Activated T-cell treated with anti-CD3 and anti-CD28 coated beads for 24 hours (primary cell): ENCODE measurements at regions not wholly inside any gene's neighbourhood (a gene's known extent, or its start where the extent isn't known, plus 50 kb on each side); places are given as distances from the start of the nearest gene placed in this dataset.

ENCODE experiments used
- DNase-seq: peaks from one replicate; pipeline ENCODE4 v3.0.0-alpha.2; 2020; ENCODE audit warnings: low read depth

- DNase-seq, result no peak
These were observed 175.7 kb upstream of the INHBA start for GRCh38 chr7:41878309-41879295.

- DNase-seq, result no peak
These were observed 174.2 kb upstream of the INHBA start for GRCh38 chr7:41877118-41877517.

GRCh38 chr7:41875513-41875912 is 172.6 kb upstream of the INHBA start:
- no peak for DNase-seq

- DNase-seq, result no peak
These were observed 171.4 kb upstream of the INHBA start for GRCh38 chr7:41874201-41874785.

- DNase-seq, result no peak
These were observed 170.9 kb upstream of the INHBA start for GRCh38 chr7:41873741-41874140.

GRCh38 chr7:41872966-41873365 is 170.1 kb upstream of the INHBA start:
- no peak for DNase-seq

GRCh38 chr7:41870461-41871138 is 167.7 kb upstream of the INHBA start:
- no peak for DNase-seq

- no peak for DNase-seq
These were observed 167.1 kb upstream of the INHBA start for GRCh38 chr7:41869997-41870396.

GRCh38 chr7:41869596-41869995 is 166.7 kb upstream of the INHBA start:
- no peak for DNase-seq

- DNase-seq, result no peak
These were observed 166.2 kb upstream of the INHBA start for GRCh38 chr7:41869091-41869490.

- no peak for DNase-seq
These were observed 164.9 kb upstream of the INHBA start for GRCh38 chr7:41867639-41868280.

- no peak for DNase-seq
These were observed 159.4 kb upstream of the INHBA start for GRCh38 chr7:41862261-41862660.

GRCh38 chr7:41861642-41862041 is 158.8 kb upstream of the INHBA start:
- no peak for DNase-seq

GRCh38 chr7:41858201-41858600 is 155.3 kb upstream of the INHBA start:
- no peak for DNase-seq

- DNase-seq, result no peak
These were observed 152.9 kb upstream of the INHBA start for GRCh38 chr7:41855798-41856197.

- DNase-seq, result no peak
These were observed 144.7 kb upstream of the INHBA start for GRCh38 chr7:41847606-41848005.

GRCh38 chr7:41847151-41847550 is 144.3 kb upstream of the INHBA start:
- no peak for DNase-seq

- DNase-seq, result no peak
These were observed 140.1 kb upstream of the INHBA start for GRCh38 chr7:41842956-41843355.

- no peak for DNase-seq
These were observed 135.0 kb upstream of the INHBA start for GRCh38 chr7:41837916-41838315.

GRCh38 chr7:41835976-41836530 is 133.2 kb upstream of the INHBA start:
- DNase-seq, result no peak

- no peak for DNase-seq
These were observed 132.2 kb upstream of the INHBA start for GRCh38 chr7:41834805-41835694.
